Liver (tissue), 3 donors: ENCODE measurements at regions not wholly inside any gene's neighbourhood (a gene's known extent, or its start where the extent isn't known, plus 50 kb on each side); places are given as distances from the start of the nearest gene placed in this dataset.

ENCODE experiments used
- GABPA ChIP-seq, 2 donors: IDR thresholded peaks in 1 of 2; conservative IDR thresholded peaks in 1 of 2; 2 replicates each; pipeline ENCODE4 v1.6.1; 2016; ENCODE audit warnings: antibody characterized with exemption in 2 of 2, mild to moderate bottlenecking in 1 of 2, moderate library complexity in 1 of 2
- JUND ChIP-seq, 2 donors: IDR thresholded peaks; 2 replicates each; pipeline ENCODE4 v1.6.1; 2016; ENCODE audit warnings: antibody characterized with exemption in 2 of 2
- NR2F2 ChIP-seq: IDR thresholded peaks from 2 replicates; pipeline ENCODE4 v1.6.1; 2016; ENCODE audit warnings: antibody characterized with exemption
- RAD21 ChIP-seq, 2 donors: IDR thresholded peaks; 2 replicates each; pipeline ENCODE4 v1.6.1; 2016; ENCODE audit warnings: antibody characterized with exemption in 2 of 2, mild to moderate bottlenecking in 2 of 2
- SP1 ChIP-seq: IDR thresholded peaks from 2 replicates; pipeline ENCODE4 v1.6.1; 2018; ENCODE audit warnings: antibody characterized with exemption, mild to moderate bottlenecking
- TAF1 ChIP-seq: conservative IDR thresholded peaks from 2 replicates; pipeline ENCODE4 v1.6.1; 2016; ENCODE audit warnings: antibody characterized with exemption, mild to moderate bottlenecking
- YY1 ChIP-seq: IDR thresholded peaks from 2 replicates; pipeline ENCODE4 v1.6.1; 2016; ENCODE audit warnings: antibody characterized with exemption, mild to moderate bottlenecking
- TF ChIP-seq, protein P1 (sequence below): IDR thresholded peaks from 2 replicates; pipeline ENCODE4 v1.6.1; 2016; ENCODE audit warnings: antibody characterized with exemption, mild to moderate bottlenecking
- TF ChIP-seq, protein P2 (sequence below): fragments of 150-350 bp; IDR thresholded peaks from 2 replicates; pipeline ENCODE4 v1.5.1; 2017; ENCODE audit warnings: improper control_type of control experiment, low read depth, low read length; ENCODE audit not compliant: missing input control
- TF ChIP-seq, protein P3 (sequence below): IDR thresholded peaks from 2 replicates; pipeline ENCODE4 v1.6.1; 2016; ENCODE audit warnings: antibody characterized with exemption
- TF ChIP-seq, protein P4 (sequence below): IDR thresholded peaks from 2 replicates; pipeline ENCODE4 v1.6.1; 2016; ENCODE audit warnings: antibody characterized with exemption
- TF ChIP-seq, protein P5 (sequence below): IDR thresholded peaks from 2 replicates; pipeline ENCODE4 v1.6.1; 2016; ENCODE audit warnings: antibody characterized with exemption
- donor health status: healthy.
- donor health status: healthy.

DNA sequence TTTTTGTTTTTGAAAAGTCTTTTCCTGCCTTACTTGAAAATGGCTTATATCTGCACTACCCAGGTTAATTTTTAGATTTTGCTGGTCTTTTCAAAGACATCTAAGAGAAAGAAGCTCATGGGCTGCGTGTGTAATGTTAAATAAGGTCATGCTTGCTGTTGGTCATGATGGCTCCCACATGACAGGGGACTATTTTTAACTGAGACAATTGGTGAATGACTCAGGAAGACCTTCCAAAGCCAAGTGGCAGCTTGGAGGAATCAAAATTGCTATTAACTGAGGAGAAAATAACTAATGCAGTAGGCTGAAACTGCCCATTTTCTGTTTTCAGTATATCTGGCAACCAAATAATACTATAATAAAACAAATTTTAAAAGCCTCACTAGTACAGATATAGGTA lies 117.1 kb upstream of the SPAG17 start:
- TF ChIP-seq, protein P1, sequence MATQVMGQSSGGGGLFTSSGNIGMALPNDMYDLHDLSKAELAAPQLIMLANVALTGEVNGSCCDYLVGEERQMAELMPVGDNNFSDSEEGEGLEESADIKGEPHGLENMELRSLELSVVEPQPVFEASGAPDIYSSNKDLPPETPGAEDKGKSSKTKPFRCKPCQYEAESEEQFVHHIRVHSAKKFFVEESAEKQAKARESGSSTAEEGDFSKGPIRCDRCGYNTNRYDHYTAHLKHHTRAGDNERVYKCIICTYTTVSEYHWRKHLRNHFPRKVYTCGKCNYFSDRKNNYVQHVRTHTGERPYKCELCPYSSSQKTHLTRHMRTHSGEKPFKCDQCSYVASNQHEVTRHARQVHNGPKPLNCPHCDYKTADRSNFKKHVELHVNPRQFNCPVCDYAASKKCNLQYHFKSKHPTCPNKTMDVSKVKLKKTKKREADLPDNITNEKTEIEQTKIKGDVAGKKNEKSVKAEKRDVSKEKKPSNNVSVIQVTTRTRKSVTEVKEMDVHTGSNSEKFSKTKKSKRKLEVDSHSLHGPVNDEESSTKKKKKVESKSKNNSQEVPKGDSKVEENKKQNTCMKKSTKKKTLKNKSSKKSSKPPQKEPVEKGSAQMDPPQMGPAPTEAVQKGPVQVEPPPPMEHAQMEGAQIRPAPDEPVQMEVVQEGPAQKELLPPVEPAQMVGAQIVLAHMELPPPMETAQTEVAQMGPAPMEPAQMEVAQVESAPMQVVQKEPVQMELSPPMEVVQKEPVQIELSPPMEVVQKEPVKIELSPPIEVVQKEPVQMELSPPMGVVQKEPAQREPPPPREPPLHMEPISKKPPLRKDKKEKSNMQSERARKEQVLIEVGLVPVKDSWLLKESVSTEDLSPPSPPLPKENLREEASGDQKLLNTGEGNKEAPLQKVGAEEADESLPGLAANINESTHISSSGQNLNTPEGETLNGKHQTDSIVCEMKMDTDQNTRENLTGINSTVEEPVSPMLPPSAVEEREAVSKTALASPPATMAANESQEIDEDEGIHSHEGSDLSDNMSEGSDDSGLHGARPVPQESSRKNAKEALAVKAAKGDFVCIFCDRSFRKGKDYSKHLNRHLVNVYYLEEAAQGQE, result no peak
- TF ChIP-seq GABPA (IDR thresholded peaks at IDR 0.05 in 1 of 2, conservative IDR thresholded peaks at IDR 0.05 in 1 of 2) (no peak), TAF1 (no peak), YY1 (no peak), JUND (IDR thresholded peaks at IDR 0.05) (no peak), SP1 (no peak), NR2F2 (no peak), RAD21 (IDR thresholded peaks at IDR 0.05) (no peak)
- TF ChIP-seq, protein P2, sequence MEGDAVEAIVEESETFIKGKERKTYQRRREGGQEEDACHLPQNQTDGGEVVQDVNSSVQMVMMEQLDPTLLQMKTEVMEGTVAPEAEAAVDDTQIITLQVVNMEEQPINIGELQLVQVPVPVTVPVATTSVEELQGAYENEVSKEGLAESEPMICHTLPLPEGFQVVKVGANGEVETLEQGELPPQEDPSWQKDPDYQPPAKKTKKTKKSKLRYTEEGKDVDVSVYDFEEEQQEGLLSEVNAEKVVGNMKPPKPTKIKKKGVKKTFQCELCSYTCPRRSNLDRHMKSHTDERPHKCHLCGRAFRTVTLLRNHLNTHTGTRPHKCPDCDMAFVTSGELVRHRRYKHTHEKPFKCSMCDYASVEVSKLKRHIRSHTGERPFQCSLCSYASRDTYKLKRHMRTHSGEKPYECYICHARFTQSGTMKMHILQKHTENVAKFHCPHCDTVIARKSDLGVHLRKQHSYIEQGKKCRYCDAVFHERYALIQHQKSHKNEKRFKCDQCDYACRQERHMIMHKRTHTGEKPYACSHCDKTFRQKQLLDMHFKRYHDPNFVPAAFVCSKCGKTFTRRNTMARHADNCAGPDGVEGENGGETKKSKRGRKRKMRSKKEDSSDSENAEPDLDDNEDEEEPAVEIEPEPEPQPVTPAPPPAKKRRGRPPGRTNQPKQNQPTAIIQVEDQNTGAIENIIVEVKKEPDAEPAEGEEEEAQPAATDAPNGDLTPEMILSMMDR, result no peak
- TF ChIP-seq, protein P3, sequence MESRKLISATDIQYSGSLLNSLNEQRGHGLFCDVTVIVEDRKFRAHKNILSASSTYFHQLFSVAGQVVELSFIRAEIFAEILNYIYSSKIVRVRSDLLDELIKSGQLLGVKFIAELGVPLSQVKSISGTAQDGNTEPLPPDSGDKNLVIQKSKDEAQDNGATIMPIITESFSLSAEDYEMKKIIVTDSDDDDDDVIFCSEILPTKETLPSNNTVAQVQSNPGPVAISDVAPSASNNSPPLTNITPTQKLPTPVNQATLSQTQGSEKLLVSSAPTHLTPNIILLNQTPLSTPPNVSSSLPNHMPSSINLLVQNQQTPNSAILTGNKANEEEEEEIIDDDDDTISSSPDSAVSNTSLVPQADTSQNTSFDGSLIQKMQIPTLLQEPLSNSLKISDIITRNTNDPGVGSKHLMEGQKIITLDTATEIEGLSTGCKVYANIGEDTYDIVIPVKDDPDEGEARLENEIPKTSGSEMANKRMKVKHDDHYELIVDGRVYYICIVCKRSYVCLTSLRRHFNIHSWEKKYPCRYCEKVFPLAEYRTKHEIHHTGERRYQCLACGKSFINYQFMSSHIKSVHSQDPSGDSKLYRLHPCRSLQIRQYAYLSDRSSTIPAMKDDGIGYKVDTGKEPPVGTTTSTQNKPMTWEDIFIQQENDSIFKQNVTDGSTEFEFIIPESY, result no peak
- TF ChIP-seq, protein P4, sequence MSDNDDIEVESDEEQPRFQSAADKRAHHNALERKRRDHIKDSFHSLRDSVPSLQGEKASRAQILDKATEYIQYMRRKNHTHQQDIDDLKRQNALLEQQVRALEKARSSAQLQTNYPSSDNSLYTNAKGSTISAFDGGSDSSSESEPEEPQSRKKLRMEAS, result no peak
- TF ChIP-seq, protein P5, sequence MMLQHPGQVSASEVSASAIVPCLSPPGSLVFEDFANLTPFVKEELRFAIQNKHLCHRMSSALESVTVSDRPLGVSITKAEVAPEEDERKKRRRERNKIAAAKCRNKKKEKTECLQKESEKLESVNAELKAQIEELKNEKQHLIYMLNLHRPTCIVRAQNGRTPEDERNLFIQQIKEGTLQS, result no peak
